Renal pelvis (tissue), 1 donor: ENCODE measurements at regions not wholly inside any gene's neighbourhood (a gene's known extent, or its start where the extent isn't known, plus 50 kb on each side); places are given as distances from the start of the nearest gene placed in this dataset.
"Not testable (repeated sequence)": the region's sequence is repeated elsewhere in the genome, so short reads cannot be mapped to it uniquely, and the experiment has no call there.

Experiments
- DNase-seq: peaks from one replicate; pipeline ENCODE4 v3.0.0-alpha.2; 2013

- no peak for DNase-seq
Measured at GRCh38 chr16:64724339-64724738, 397.5 kb downstream of the CDH11 start.

- no peak for DNase-seq
Measured at GRCh38 chr16:64718486-64718885, 403.4 kb downstream of the CDH11 start.

- no peak for DNase-seq
Measured at GRCh38 chr16:64717871-64718270, 404.0 kb downstream of the CDH11 start.

GRCh38 chr16:64715624-64716023 is 406.2 kb downstream of the CDH11 start:
- DNase-seq = no peak

GRCh38 chr16:64712026-64712425 is 409.8 kb downstream of the CDH11 start:
- DNase-seq = no peak

- no peak for DNase-seq
Measured at GRCh38 chr16:64711596-64711995, 410.3 kb downstream of the CDH11 start.

GRCh38 chr16:64711026-64711425 is 410.8 kb downstream of the CDH11 start:
- no peak for DNase-seq

- DNase-seq = no peak
Measured at GRCh38 chr16:64705443-64705842, 416.4 kb downstream of the CDH11 start.

- no peak for DNase-seq
Measured at GRCh38 chr16:64704386-64704785, 417.5 kb downstream of the CDH11 start.

- DNase-seq = no peak
Measured at GRCh38 chr16:64702415-64702814, 419.4 kb downstream of the CDH11 start.

GRCh38 chr16:64700628-64701027 is 421.2 kb downstream of the CDH11 start:
- no peak for DNase-seq

GRCh38 chr16:64696866-64697265 is 425.0 kb downstream of the CDH11 start:
- DNase-seq = no peak

- no peak for DNase-seq
Measured at GRCh38 chr16:64695684-64696083, 426.2 kb downstream of the CDH11 start.

- DNase-seq = no peak
Measured at GRCh38 chr16:64693946-64694345, 427.9 kb downstream of the CDH11 start.

GRCh38 chr16:64687786-64688185 is 434.1 kb downstream of the CDH11 start:
- DNase-seq = no peak

GRCh38 chr16:64687123-64687522 is 434.7 kb downstream of the CDH11 start:
- no peak for DNase-seq

GRCh38 chr16:64679976-64680690 is 441.7 kb downstream of the CDH11 start:
- DNase-seq = no peak

- no peak for DNase-seq
Measured at GRCh38 chr16:64669573-64669972, 452.3 kb downstream of the CDH11 start.

GRCh38 chr16:64667334-64667877 is 454.5 kb downstream of the CDH11 start:
- no peak for DNase-seq

- DNase-seq = not testable (repeated sequence)
Measured at GRCh38 chr16:64662312-64662711, 459.6 kb downstream of the CDH11 start.

GRCh38 chr16:64659866-64660265 is 462.0 kb downstream of the CDH11 start:
- DNase-seq = no peak

- no peak for DNase-seq
Measured at GRCh38 chr16:64657316-64658011, 464.4 kb downstream of the CDH11 start.

GRCh38 chr16:64656471-64656870 is 465.4 kb downstream of the CDH11 start:
- DNase-seq = no peak
